ENCODE measurements at regions not wholly inside any gene's neighbourhood (a gene's known extent, or its start where the extent isn't known, plus 50 kb on each side); places are given as distances from the start of the nearest gene placed in this dataset.

- in situ Hi-C loops (cut with MboI; ENCODE audit: low sequenced_read_pairs in 4 of 4) (loop anchor here in 1 of 4 donors (25.0 kb wide), 1 partner anchor 104 kb away; no protein-coding TSS in a partner anchor), intact Hi-C loops (cut with DNase I; ENCODE audit: low total_unique reads) (no loop called here)
- Histone ChIP-seq H3K27ac (no peak overlapping the region), H3K9me3 (no peaks in the 10 kb centered on the region), H3K4me3 (no peak overlapping the region), H3K4me1 (no peaks in the 10 kb centered on the region), H3K27me3 (no peaks in the 10 kb centered on the region), H3K36me3 (no peaks in the 10 kb centered on the region)
- no peak for DNase-seq
- no peak for ATAC-seq
- TF ChIP-seq CTCF (IDR thresholded peaks at IDR 0.05 in 4 of 5, conservative IDR thresholded peaks at IDR 0.05 in 1 of 5) (no peak), POLR2A (IDR thresholded peaks at IDR 0.05) (no peak)
These were observed 73.4 kb upstream of the PMEPA1 start for GRCh38 chr20:57783196-57783595.

- TF ChIP-seq CTCF (IDR thresholded peaks at IDR 0.05 in 4 of 5, conservative IDR thresholded peaks at IDR 0.05 in 1 of 5) (no peak), POLR2A (IDR thresholded peaks at IDR 0.05) (no peak)
- no peaks in the 10 kb centered on the region for H3K36me3 ChIP-seq
- H3K27me3 ChIP-seq: no peaks in the 10 kb centered on the region
- intact Hi-C loops (cut with DNase I; ENCODE audit: low total_unique reads) (no loop called here), in situ Hi-C loops (cut with MboI; ENCODE audit: low sequenced_read_pairs in 4 of 4) (loop anchor here in 1 of 4 donors (25.0 kb wide), 1 partner anchor 105 kb away; no protein-coding TSS in a partner anchor)
- H3K27ac ChIP-seq: no peak overlapping the region
- no peak for ATAC-seq
- no peak for DNase-seq
- H3K4me1 ChIP-seq: no peaks in the 10 kb centered on the region
- H3K4me3 ChIP-seq: no peak overlapping the region
- no peaks in the 10 kb centered on the region for H3K9me3 ChIP-seq
These were observed 72.8 kb upstream of the PMEPA1 start for GRCh38 chr20:57782631-57783041.

- DNase-seq (no peak), ATAC-seq (no peak)
- Histone ChIP-seq H3K4me3 (no peak overlapping the region), H3K27ac (no peak overlapping the region), H3K27me3 (no peaks in the 10 kb centered on the region), H3K36me3 (no peaks in the 10 kb centered on the region), H3K9me3 (no peaks in the 10 kb centered on the region), H3K4me1 (no peaks in the 10 kb centered on the region)
- intact Hi-C loops (cut with DNase I; ENCODE audit: low total_unique reads) (no loop called here), in situ Hi-C loops (cut with MboI; ENCODE audit: low sequenced_read_pairs in 4 of 4) (loop anchor here in 1 of 4 donors (25.0 kb wide), 1 partner anchor 105 kb away; no protein-coding TSS in a partner anchor)
- no peak for TF ChIP-seq CTCF (IDR thresholded peaks at IDR 0.05 in 4 of 5, conservative IDR thresholded peaks at IDR 0.05 in 1 of 5)
- TF ChIP-seq POLR2A (IDR thresholded peaks at IDR 0.05): no peak
These were observed 72.1 kb upstream of the PMEPA1 start for GRCh38 chr20:57781901-57782300.

- in situ Hi-C loops (cut with MboI; ENCODE audit: low sequenced_read_pairs in 4 of 4) (loop anchor here in 1 of 4 donors (25.0 kb wide), 1 partner anchor 106 kb away; no protein-coding TSS in a partner anchor), intact Hi-C loops (cut with DNase I; ENCODE audit: low total_unique reads) (no loop called here)
- no peak overlapping the region for H3K27ac ChIP-seq
- no peaks in the 10 kb centered on the region for H3K9me3 ChIP-seq
- H3K27me3 ChIP-seq: no peaks in the 10 kb centered on the region
- no peak for TF ChIP-seq CTCF (IDR thresholded peaks at IDR 0.05 in 4 of 5, conservative IDR thresholded peaks at IDR 0.05 in 1 of 5)
- no peak for TF ChIP-seq POLR2A (IDR thresholded peaks at IDR 0.05)
- no peaks in the 10 kb centered on the region for H3K4me1 ChIP-seq
- H3K4me3 ChIP-seq: no peak overlapping the region
- DNase-seq: no peak
- H3K36me3 ChIP-seq: no peaks in the 10 kb centered on the region
- ATAC-seq: no peak
These were observed 71.1 kb upstream of the PMEPA1 start for GRCh38 chr20:57780906-57781305.

- intact Hi-C loops (cut with DNase I; ENCODE audit: low total_unique reads) (no loop called here), in situ Hi-C loops (cut with MboI; ENCODE audit: low sequenced_read_pairs in 4 of 4) (loop anchor here in 1 of 4 donors (25.0 kb wide), 1 partner anchor 107 kb away; no protein-coding TSS in a partner anchor)
- H3K27me3 ChIP-seq: no peaks in the 10 kb centered on the region
- ATAC-seq (no peak), DNase-seq (no peak)
- H3K4me1 ChIP-seq: no peaks in the 10 kb centered on the region
- no peak overlapping the region for H3K4me3 ChIP-seq
- H3K9me3 ChIP-seq: no peaks in the 10 kb centered on the region
- TF ChIP-seq POLR2A (IDR thresholded peaks at IDR 0.05) (no peak), CTCF (IDR thresholded peaks at IDR 0.05 in 4 of 5, conservative IDR thresholded peaks at IDR 0.05 in 1 of 5) (no peak)
- no peaks in the 10 kb centered on the region for H3K36me3 ChIP-seq
- H3K27ac ChIP-seq: no peak overlapping the region
These were observed 70.6 kb upstream of the PMEPA1 start for GRCh38 chr20:57780398-57780797.
